ENCODE measurements at regions not wholly inside any gene's neighbourhood (a gene's known extent, or its start where the extent isn't known, plus 50 kb on each side); places are given as distances from the start of the nearest gene placed in this dataset.
A peak's percentile ranks its signal among the peaks of the same experiment; 100 is the strongest.

DNA sequence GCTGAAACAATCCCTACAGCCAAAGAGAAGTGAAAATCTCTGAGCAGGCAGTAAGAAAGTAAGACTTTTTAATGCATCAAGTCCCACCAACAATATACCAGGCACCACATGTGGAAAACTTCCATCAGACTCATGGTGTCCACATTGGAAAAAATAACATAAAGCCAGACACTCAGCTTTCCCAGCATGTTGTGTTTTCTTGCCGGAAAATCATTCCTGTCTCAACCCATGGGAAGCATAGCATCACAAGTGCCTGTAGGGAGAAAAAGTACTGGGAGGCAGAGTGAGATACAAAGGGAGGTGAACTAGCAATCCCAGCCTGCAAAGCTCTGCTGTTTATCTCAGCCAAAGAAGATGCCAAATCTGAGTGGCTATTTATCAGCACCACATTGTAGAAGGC, 868.9 kb downstream of the SI start:
- H3K36me3 ChIP-seq = no peaks in the 10 kb centered on the region
- no peak for DNase-seq
- no peaks in the 10 kb centered on the region for H3K9me3 ChIP-seq (replicated peaks)
- H3K4me1 ChIP-seq = no peaks in the 10 kb centered on the region
- no peak overlapping the region for H3K27ac ChIP-seq
- H3K27me3 ChIP-seq = no peaks in the 10 kb centered on the region
- H3K4me3 ChIP-seq = no peak overlapping the region

DNA sequence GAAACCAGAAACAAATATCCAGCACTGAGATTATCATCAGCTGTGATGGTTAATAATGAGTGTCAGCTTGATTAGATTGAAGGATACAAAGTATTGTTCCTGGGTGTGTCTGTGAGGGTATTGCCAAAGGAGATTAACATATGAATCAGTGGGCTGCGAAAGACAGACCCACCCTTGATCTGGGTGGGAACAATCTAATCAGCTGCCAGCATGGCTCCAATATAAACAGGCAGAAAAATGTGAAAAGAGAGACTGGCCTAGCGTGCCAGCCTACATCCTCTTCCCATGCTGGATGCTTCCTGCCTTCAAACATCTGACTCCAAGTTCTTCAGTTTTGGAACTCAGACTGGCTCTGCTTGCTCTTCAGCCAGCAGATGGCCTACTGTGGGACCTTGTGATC, 869.5 kb downstream of the SI start:
- Histone ChIP-seq H3K4me1 (no peaks in the 10 kb centered on the region), H3K27ac (no peak overlapping the region), H3K27me3 (no peaks in the 10 kb centered on the region), H3K9me3 (replicated peaks) (no peaks in the 10 kb centered on the region), H3K36me3 (no peaks in the 10 kb centered on the region), H3K4me3 (no peak overlapping the region)
- no peak for DNase-seq

DNA sequence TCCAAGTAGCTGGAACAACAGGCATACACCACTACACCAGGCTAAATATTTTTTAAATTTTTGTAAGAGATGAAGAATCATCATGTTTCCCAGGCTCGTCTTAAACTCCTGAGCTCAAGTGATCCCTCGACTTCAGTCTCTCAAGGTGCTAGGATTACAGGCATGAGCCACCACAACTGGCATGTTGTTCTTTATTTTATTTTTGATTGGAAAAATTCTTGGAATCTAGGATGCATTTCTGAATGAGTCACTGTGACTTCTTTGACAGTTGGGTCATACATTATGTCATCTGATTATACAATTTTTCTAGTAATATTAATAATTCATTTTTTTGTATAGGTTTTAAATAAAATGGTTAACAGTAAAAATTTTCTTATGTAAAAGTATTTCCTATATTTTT, 870.2 kb downstream of the SI start:
- no peaks in the 10 kb centered on the region for H3K36me3 ChIP-seq
- H3K4me3 ChIP-seq = no peak overlapping the region
- no peaks in the 10 kb centered on the region for H3K27me3 ChIP-seq
- H3K9me3 ChIP-seq (replicated peaks) = no peaks in the 10 kb centered on the region
- no peaks in the 10 kb centered on the region for H3K4me1 ChIP-seq
- no peak overlapping the region for H3K27ac ChIP-seq
- DNase-seq = no peak

DNA sequence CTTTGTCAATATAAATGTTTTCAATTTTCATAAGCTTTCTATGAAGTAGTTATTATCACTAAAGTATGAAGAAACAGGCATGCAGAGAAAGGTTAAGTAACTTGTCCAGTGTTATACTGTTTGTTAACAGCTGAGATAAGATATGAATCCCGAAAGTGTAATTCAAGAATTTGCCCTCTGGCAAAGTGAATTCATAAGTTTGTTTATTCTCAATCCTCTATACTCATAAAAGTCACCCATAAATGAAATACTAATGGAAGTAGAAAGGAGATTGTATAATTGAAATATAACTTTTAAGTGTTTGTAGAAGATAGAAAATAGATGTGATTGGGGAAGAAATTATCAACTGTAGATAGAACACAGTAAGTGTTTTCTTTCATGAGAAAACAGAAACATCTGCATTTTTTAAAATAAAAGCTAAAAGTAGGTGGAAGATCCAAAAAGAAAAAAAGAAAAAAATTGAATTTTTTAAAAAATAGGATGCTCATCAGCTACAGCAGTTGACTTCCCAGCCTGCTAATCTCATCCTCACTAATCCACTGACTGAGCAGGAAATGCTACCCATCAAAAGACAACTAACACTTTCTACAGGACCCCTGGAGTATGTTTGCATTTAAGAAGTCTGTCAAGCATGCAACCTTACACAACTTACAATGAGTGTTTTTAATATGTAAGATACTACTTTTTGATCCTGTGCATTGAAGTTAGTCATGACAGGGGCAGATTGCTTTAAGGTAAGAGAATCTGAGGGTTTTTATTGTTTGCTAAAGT, 878.1 kb downstream of the SI start:
- H3K9me3 ChIP-seq (replicated peaks) = no peaks in the 10 kb centered on the region
- H3K4me1 ChIP-seq = 0 out of 2 replicates have a peak, but pooled peaks cover 3% of the 10 kb centered on the region
- H3K27me3 ChIP-seq = no peaks in the 10 kb centered on the region
- peak in 1 of 2 experiments; percentile 11 for DNase-seq
- H3K4me3 ChIP-seq = no peak overlapping the region
- no peaks in the 10 kb centered on the region for H3K36me3 ChIP-seq
- no peak overlapping the region for H3K27ac ChIP-seq

DNA sequence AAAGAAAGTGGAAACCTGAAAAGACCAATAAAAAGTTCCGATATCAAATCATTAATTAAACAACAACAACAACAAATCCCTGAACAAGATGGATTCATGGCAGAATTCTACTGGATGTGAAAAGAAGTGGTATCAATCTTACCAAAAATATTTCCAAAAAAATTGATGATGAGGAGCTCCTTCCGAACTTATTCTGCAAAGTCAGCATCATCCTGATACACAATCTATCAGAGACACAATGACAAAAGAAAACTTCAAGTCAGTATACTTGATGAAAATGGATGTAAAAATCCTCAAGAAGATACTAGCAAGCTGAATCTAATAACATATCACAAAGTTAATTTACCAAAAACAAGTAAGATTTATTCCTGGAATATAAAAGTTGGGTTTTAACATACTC, 881.8 kb downstream of the SI start:
- Histone ChIP-seq H3K27me3 (no peaks in the 10 kb centered on the region), H3K4me1 (0 out of 2 replicates have a peak, but pooled peaks cover 3% of the 10 kb centered on the region), H3K36me3 (no peaks in the 10 kb centered on the region), H3K27ac (no peak overlapping the region), H3K9me3 (replicated peaks) (no peaks in the 10 kb centered on the region), H3K4me3 (no peak overlapping the region)
- no peak for DNase-seq

DNA sequence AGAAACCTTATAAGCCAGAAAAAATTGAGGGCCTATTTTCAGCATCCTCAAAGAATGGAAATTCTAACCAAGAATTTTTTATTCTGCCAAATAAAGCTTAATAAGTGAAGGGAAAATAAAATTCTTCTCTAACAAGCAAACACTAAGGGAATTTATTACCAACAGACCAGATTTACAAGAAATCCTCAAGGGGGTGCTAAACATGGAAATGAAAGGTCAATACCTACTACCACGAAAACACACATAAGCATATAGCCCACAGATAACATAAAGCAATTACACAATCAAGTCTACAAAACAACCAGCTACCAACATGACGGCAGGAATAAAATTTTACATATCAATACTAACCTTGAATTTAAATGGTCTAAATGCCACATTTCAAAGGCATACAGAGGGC, 883.5 kb downstream of the SI start:
- H3K9me3 ChIP-seq (replicated peaks) = no peaks in the 10 kb centered on the region
- no peaks in the 10 kb centered on the region for H3K4me1 ChIP-seq
- peak in 1 of 2 experiments; percentile 2 for DNase-seq
- no peak overlapping the region for H3K4me3 ChIP-seq
- H3K27ac ChIP-seq = no peak overlapping the region
- H3K36me3 ChIP-seq = no peaks in the 10 kb centered on the region
- no peaks in the 10 kb centered on the region for H3K27me3 ChIP-seq

DNA sequence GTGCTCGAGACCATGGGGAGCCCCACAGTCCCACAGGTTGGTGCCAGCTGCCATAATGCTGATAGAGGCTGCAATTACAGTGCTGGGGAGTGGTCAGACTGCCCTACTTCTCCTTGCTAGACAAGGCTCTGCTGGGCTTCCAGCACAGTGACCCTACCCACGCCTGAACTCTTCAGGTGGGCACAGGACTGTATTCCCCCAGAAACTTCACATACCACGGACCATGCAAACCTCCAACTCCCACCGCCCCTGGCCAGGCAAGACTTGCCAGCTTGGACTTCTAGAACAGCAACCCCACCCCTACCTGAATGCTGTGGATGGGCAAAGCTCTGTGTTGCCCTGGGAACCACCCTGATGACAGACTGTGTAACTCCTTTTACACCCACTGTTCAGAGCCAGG, 885.3 kb downstream of the SI start:
- no peak for DNase-seq
- no peaks in the 10 kb centered on the region for H3K4me1 ChIP-seq
- H3K27ac ChIP-seq = no peak overlapping the region
- H3K36me3 ChIP-seq = no peaks in the 10 kb centered on the region
- H3K27me3 ChIP-seq = no peaks in the 10 kb centered on the region
- H3K9me3 ChIP-seq (replicated peaks) = no peaks in the 10 kb centered on the region
- H3K4me3 ChIP-seq = no peak overlapping the region

DNA sequence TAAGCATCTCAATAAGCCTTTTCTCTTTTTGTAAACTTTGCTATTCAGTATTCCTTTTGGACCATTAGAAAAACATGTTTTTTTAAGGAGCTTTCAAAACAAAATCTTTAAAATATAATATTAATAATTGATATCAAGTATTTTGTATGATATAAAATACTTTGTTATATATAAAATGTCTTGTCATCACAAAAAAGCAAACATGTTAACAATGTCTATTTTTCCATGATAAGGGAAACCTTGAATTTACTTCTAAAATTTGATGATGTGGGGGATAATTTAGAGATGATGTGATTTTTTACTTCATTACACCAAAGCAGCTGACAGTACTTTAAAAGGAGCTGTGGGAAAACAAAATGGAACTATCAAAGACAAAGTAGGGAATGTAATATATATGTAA, 887.7 kb downstream of the SI start:
- no peaks in the 10 kb centered on the region for H3K4me1 ChIP-seq
- H3K27me3 ChIP-seq = no peaks in the 10 kb centered on the region
- no peak overlapping the region for H3K27ac ChIP-seq
- H3K4me3 ChIP-seq = no peak overlapping the region
- no peak for DNase-seq
- no peaks in the 10 kb centered on the region for H3K36me3 ChIP-seq
- no peaks in the 10 kb centered on the region for H3K9me3 ChIP-seq (replicated peaks)

DNA sequence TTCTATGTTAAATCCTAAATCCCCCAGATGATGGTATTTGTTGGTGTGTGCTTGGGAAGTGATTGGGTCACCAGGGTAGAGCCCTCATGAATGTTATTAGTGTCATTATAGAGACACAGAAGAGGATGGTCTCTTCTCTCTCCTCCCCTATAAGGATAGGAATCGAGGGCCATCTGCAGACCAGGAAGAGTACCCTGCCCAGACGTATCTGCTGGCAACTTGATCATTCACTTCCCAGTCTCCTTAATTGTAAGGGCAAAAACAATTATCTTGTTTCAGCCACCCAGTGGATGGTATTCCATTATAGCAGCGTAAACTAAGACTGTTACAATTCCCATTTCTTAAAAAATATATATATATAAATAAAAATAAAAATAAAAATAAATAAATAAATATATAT, 892.2 kb downstream of the SI start:
- Histone ChIP-seq H3K9me3 (replicated peaks) (no peaks in the 10 kb centered on the region), H3K4me1 (no peaks in the 10 kb centered on the region), H3K4me3 (no peak overlapping the region), H3K27me3 (no peaks in the 10 kb centered on the region), H3K27ac (no peak overlapping the region), H3K36me3 (no peaks in the 10 kb centered on the region)
- no peak for DNase-seq

DNA sequence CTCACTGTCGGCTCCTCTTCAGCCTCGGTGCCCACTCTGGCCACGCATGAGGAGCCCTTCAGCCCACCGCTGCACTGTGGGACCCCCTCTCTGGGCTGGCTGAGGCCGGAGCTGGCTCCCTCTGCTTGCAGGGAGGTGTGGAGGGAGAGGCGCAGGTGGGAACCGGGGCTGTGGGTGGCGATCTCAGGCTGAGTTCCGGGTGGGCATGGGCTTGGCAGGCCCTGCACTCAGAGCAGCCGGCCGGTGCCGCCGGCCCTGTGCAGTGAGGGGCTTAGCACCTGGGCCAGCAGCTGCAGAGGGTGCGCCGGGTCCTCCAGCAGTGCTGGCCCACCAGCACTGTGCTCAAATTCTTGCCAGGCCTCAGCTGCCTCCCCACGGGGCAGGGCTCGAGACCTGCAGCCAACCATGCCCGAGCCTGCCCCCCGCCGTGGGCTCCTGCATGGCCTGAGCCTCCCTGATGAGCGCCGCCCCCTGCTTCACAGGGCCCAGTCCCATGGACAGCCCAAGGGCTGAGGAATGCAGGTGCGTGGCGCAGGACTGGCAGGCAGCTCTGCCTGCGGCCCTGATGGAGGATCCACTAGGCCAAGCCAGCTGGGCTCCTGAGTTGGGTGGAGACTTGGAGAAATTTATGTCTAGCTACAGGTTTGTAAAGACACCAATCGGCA, 899.1 kb downstream of the SI start:
- no peaks in the 10 kb centered on the region for H3K36me3 ChIP-seq
- H3K27me3 ChIP-seq = no peaks in the 10 kb centered on the region
- H3K9me3 ChIP-seq (replicated peaks) = no peaks in the 10 kb centered on the region
- no peak overlapping the region for H3K4me3 ChIP-seq
- no peaks in the 10 kb centered on the region for H3K4me1 ChIP-seq
- no peak for DNase-seq
- H3K27ac ChIP-seq = no peak overlapping the region

DNA sequence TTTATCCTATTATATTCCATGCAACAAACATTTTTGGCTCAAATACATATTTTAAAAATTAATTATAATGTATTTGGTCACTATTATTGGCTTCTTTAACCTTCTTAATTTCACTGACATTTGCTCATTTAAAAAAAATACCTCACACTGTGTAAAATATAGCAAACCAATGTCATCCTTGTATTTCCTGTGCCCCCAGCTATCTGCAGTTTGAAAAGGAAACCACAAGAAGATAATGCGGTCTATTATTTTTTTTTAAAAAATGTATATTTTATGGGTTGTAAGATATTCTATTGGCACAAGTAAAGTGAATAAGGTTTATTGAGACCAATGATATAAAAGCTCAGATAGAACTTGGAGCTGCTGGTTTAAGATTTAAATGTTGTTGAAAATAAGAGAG, 904.2 kb downstream of the SI start:
- no peak overlapping the region for H3K4me3 ChIP-seq
- no peaks in the 10 kb centered on the region for H3K36me3 ChIP-seq
- no peak for DNase-seq
- no peaks in the 10 kb centered on the region for H3K4me1 ChIP-seq
- no peaks in the 10 kb centered on the region for H3K9me3 ChIP-seq (replicated peaks)
- no peak overlapping the region for H3K27ac ChIP-seq
- H3K27me3 ChIP-seq = no peaks in the 10 kb centered on the region

DNA sequence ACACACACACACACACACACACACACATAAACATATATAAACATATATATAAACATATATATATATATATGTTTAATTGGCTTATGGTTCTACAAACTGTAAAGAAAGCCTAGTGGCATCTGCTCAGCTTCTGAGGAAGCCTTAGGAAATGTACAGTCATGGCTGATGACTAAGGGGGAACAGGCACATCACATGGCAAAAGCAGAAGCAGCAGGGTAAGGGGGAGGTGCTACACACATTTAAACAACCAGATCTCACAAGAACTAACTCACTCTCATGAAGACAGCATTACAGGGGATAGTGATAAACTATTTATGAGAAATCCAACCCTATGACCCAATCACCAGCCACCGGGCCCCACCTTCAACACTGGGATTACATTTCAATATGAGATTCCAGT, 922.9 kb downstream of the SI start:
- DNase-seq = no peak
- no peaks in the 10 kb centered on the region for H3K27me3 ChIP-seq
- no peaks in the 10 kb centered on the region for H3K36me3 ChIP-seq
- H3K27ac ChIP-seq = no peak overlapping the region
- H3K9me3 ChIP-seq (replicated peaks) = no peaks in the 10 kb centered on the region
- H3K4me3 ChIP-seq = no peak overlapping the region
- no peaks in the 10 kb centered on the region for H3K4me1 ChIP-seq

DNA sequence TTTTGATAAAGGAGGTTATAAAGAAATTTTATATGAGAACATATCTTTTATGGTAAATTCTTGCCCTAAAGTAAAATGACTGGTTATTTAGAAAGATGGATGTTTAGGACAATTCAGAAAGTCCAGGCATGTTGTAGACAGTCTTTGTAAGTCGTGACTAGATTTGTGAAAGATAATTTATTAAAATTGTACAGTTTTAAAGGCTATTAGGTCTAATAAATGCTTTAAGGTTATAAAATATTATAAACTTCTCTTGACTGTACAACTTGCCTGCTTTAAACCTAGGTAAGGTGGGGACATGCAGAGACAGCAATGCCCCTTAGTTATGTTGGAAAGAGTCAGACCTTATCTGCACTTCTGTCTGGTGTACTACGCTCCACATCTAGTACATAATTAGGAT, 933.5 kb downstream of the SI start:
- Histone ChIP-seq H3K9me3 (replicated peaks) (no peaks in the 10 kb centered on the region), H3K4me1 (no peaks in the 10 kb centered on the region), H3K27ac (no peak overlapping the region), H3K4me3 (no peak overlapping the region), H3K36me3 (no peaks in the 10 kb centered on the region), H3K27me3 (no peaks in the 10 kb centered on the region)
- no peak for DNase-seq

DNA sequence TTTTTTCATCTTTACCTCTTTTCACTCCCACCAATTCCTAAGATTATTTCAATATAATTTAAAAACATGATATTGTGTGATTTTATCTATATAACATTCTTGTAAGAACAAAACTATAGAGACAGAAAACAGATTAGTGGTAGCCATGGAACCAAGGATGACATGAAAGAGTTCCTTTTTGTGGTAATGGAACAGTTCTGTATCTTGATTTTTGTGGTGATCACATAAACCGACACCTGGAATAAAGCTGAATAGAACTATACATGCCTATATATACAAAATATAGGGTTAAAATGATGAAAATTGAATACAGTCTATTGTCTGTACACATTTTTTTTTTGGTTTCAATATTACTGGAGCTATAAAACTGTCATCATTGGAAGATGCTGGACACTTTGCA, 945.4 kb downstream of the SI start:
- no peaks in the 10 kb centered on the region for H3K9me3 ChIP-seq (replicated peaks)
- H3K27ac ChIP-seq = no peak overlapping the region
- no peaks in the 10 kb centered on the region for H3K36me3 ChIP-seq
- no peak for DNase-seq
- H3K4me1 ChIP-seq = no peaks in the 10 kb centered on the region
- H3K27me3 ChIP-seq = no peaks in the 10 kb centered on the region
- H3K4me3 ChIP-seq = no peak overlapping the region

DNA sequence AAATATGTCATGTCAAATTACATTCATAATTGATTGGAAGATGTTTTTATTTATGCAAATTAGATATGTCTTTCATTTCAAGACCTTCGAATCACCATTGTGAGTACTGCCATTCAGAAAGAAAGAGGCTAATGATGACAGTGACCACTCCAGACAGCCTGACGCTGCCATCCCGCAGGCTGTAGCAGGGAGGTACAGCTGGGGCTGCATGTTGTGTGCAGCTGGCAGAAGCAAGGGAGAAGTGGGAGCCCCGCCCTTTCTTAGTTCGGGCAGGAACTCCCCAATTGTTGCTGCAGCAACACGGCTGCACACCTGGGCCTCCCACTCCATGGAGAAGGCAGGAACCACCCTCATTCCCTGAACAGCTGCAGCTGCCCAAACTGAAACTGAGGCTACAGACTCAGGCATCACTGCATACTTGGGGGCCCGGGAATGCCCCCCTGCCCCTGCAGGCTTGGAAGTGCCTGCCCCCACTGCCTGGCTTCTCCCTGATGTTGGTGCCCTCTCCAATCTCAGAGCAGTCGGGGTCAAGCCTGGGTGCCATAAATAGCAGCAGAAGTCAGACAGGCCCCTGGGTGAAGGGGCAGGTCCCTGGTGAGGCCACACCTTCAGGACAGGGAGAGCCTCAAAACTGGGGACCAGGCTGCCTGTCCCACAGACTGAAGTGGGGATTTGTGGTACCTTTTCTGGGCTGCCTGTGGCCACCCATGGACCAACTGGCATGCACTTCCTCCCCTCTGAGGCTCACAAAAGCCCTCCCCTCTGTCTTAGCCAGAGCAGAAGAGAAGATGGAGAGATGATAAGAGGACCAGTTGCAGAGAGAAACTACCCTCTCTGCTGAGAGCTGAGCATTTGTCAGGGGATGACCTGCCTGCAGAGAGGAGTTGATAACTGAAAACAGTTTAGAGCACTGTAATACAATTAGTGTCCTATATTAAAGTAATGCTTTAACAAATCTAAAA, 964.6 kb downstream of the SI start:
- Histone ChIP-seq H3K4me1 (no peaks in the 10 kb centered on the region), H3K27ac (no peak overlapping the region), H3K9me3 (replicated peaks) (no peaks in the 10 kb centered on the region), H3K36me3 (no peaks in the 10 kb centered on the region), H3K27me3 (no peaks in the 10 kb centered on the region), H3K4me3 (no peak overlapping the region)
- peak; percentile 7 to 12 for DNase-seq

Measured in SJCRH30 (cell line).